ENCODE measurements at regions not wholly inside any gene's neighbourhood (a gene's known extent, or its start where the extent isn't known, plus 50 kb on each side); places are given as distances from the start of the nearest gene placed in this dataset.

DNA sequence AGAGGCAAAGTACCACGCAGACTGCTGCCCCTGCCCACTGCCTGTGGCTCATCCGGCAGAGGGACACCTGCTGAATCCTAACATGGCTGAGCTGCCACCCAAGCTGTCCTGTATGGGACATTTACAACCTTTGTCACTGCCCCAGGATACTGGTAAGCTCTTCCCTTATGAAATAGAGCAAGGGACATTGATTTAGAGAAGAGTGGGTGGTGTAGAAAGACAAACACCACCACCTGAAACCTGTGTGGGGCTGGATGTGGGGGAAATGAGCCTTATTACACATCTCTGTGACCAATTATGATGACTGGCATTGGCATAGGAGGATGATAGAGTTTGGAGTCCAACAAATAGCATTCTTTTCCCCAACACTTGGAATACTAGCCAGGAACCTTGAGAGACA lies 81.2 kb upstream of the GZMB start:
- TF ChIP-seq, protein P1, sequence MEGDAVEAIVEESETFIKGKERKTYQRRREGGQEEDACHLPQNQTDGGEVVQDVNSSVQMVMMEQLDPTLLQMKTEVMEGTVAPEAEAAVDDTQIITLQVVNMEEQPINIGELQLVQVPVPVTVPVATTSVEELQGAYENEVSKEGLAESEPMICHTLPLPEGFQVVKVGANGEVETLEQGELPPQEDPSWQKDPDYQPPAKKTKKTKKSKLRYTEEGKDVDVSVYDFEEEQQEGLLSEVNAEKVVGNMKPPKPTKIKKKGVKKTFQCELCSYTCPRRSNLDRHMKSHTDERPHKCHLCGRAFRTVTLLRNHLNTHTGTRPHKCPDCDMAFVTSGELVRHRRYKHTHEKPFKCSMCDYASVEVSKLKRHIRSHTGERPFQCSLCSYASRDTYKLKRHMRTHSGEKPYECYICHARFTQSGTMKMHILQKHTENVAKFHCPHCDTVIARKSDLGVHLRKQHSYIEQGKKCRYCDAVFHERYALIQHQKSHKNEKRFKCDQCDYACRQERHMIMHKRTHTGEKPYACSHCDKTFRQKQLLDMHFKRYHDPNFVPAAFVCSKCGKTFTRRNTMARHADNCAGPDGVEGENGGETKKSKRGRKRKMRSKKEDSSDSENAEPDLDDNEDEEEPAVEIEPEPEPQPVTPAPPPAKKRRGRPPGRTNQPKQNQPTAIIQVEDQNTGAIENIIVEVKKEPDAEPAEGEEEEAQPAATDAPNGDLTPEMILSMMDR (IDR thresholded peaks at IDR 0.05; ENCODE audit: low read depth, low read length) = no peak
- TF ChIP-seq POLR2A (IDR thresholded peaks at IDR 0.05; ENCODE audit: extremely low read depth, insufficient read length) = no peak
- TF ChIP-seq, protein P2, sequence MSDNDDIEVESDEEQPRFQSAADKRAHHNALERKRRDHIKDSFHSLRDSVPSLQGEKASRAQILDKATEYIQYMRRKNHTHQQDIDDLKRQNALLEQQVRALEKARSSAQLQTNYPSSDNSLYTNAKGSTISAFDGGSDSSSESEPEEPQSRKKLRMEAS (IDR thresholded peaks at IDR 0.05; ENCODE audit: low read depth, low read length) = no peak
- no peak for TF ChIP-seq MYC (IDR thresholded peaks at IDR 0.05; ENCODE audit: low read depth, low read length)

Data from NB4 (cell line).